H1 (cell line): ENCODE measurements at regions not wholly inside any gene's neighbourhood (a gene's known extent, or its start where the extent isn't known, plus 50 kb on each side); places are given as distances from the start of the nearest gene placed in this dataset.

Experiments used
- CHD1 ChIP-seq: IDR thresholded peaks from 2 replicates; pipeline ENCODE4 v1.6.1; 2012; ENCODE audit warnings: low read depth, low read length, improper control_type of control experiment
- CHD2 ChIP-seq: IDR thresholded peaks from 2 replicates; pipeline ENCODE4 v1.6.1; 2012; ENCODE audit warnings: low read length, improper control_type of control experiment
- CREB1 ChIP-seq: IDR thresholded peaks from 2 replicates; pipeline ENCODE4 v1.6.1; 2012; ENCODE audit warnings: inconsistent platforms
- EZH2 ChIP-seq: fragments of 200-600 bp; sonication (generic); IDR thresholded peaks from 2 replicates; pipeline ENCODE4 v1.7.1; 2012; ENCODE audit warnings: low read depth, mild to moderate bottlenecking, moderate library complexity, low read length, inconsistent platforms; ENCODE audit not compliant: severe bottlenecking
- FOSL1 ChIP-seq: IDR thresholded peaks from 2 replicates; pipeline ENCODE4 v1.6.1; 2011; ENCODE audit warnings: mild to moderate bottlenecking, low read depth, low read length, moderate library complexity; ENCODE audit not compliant: insufficient read depth
- HDAC2 ChIP-seq, 2 experiments: fragments of 300-600 bp in 1 of 2; sonication (generic) in 1 of 2; IDR thresholded peaks; 2 replicates each; pipeline ENCODE4 v1.6.1; 2011 to 2012; ENCODE audit warnings: low read depth in 2 of 2, low read length in 2 of 2, mild to moderate bottlenecking in 2 of 2, moderate library complexity in 2 of 2, borderline replicate concordance in 1 of 2, inconsistent platforms in 1 of 2
- PHF8 ChIP-seq: fragments of 200-600 bp; sonication (generic); conservative IDR thresholded peaks from 2 replicates; pipeline ENCODE4 v1.7.1; 2012; ENCODE audit warnings: low read depth, mild to moderate bottlenecking, inconsistent platforms, low read length, moderate library complexity
- POLR2A ChIP-seq, 2 experiments: IDR thresholded peaks; 1 replicate in 1 of 2; 2 replicates in 1 of 2; pipeline ENCODE4 v1.6.1; 2011; ENCODE audit warnings: low read depth in 2 of 2, low read length in 2 of 2, mild to moderate bottlenecking in 2 of 2; ENCODE audit errors: control extremely low read depth in 1 of 2
- RFX5 ChIP-seq: IDR thresholded peaks from 2 replicates; pipeline ENCODE4 v1.6.1; 2011; ENCODE audit warnings: low read depth, low read length, improper control_type of control experiment, borderline replicate concordance
- SP2 ChIP-seq: IDR thresholded peaks from 2 replicates; pipeline ENCODE4 v1.6.1; 2012; ENCODE audit warnings: mild to moderate bottlenecking, low read length, inconsistent platforms
- TF ChIP-seq, protein P1 (sequence below): fragments of 300-600 bp; sonication (generic); IDR thresholded peaks from 2 replicates; pipeline ENCODE4 v1.7.1; 2012; ENCODE audit warnings: low read length, moderate library complexity, mild to moderate bottlenecking, inconsistent platforms; ENCODE audit not compliant: insufficient replicate concordance

DNA sequence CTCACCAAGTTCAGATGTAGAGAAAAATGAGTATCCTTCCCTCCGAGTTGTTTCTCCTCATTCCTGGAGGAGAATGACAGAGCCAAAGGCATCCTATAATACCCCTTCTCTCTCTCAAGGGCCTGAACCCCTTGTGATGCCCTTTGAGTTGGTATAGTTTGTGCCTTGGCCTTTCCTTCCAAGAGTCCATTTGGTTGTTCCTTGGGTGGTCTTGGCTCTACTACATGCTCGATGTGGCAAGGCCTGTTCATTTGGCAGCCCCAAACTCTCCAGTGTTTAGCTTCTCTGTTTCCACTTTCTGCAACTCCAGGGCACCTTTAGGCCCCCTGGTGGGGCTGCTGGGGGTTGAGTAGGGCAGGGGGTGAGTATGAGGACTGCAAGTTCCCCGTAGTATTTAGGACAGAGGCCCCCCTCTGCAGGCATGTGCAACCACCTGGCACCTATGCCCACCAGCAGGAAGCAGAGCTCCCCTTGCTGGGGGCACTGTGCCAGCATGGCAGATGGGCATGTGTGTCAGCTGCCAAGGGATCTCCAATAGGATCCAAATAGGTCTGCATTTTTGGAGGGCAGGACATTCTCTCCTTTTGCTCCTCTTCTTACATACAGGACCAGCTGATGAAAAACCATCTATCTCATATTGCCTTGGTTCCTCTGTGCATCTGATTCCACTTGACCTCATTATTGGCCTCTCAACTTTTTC is 217.2 kb upstream of the CADM1 start (continued):
- TF ChIP-seq, protein P1, sequence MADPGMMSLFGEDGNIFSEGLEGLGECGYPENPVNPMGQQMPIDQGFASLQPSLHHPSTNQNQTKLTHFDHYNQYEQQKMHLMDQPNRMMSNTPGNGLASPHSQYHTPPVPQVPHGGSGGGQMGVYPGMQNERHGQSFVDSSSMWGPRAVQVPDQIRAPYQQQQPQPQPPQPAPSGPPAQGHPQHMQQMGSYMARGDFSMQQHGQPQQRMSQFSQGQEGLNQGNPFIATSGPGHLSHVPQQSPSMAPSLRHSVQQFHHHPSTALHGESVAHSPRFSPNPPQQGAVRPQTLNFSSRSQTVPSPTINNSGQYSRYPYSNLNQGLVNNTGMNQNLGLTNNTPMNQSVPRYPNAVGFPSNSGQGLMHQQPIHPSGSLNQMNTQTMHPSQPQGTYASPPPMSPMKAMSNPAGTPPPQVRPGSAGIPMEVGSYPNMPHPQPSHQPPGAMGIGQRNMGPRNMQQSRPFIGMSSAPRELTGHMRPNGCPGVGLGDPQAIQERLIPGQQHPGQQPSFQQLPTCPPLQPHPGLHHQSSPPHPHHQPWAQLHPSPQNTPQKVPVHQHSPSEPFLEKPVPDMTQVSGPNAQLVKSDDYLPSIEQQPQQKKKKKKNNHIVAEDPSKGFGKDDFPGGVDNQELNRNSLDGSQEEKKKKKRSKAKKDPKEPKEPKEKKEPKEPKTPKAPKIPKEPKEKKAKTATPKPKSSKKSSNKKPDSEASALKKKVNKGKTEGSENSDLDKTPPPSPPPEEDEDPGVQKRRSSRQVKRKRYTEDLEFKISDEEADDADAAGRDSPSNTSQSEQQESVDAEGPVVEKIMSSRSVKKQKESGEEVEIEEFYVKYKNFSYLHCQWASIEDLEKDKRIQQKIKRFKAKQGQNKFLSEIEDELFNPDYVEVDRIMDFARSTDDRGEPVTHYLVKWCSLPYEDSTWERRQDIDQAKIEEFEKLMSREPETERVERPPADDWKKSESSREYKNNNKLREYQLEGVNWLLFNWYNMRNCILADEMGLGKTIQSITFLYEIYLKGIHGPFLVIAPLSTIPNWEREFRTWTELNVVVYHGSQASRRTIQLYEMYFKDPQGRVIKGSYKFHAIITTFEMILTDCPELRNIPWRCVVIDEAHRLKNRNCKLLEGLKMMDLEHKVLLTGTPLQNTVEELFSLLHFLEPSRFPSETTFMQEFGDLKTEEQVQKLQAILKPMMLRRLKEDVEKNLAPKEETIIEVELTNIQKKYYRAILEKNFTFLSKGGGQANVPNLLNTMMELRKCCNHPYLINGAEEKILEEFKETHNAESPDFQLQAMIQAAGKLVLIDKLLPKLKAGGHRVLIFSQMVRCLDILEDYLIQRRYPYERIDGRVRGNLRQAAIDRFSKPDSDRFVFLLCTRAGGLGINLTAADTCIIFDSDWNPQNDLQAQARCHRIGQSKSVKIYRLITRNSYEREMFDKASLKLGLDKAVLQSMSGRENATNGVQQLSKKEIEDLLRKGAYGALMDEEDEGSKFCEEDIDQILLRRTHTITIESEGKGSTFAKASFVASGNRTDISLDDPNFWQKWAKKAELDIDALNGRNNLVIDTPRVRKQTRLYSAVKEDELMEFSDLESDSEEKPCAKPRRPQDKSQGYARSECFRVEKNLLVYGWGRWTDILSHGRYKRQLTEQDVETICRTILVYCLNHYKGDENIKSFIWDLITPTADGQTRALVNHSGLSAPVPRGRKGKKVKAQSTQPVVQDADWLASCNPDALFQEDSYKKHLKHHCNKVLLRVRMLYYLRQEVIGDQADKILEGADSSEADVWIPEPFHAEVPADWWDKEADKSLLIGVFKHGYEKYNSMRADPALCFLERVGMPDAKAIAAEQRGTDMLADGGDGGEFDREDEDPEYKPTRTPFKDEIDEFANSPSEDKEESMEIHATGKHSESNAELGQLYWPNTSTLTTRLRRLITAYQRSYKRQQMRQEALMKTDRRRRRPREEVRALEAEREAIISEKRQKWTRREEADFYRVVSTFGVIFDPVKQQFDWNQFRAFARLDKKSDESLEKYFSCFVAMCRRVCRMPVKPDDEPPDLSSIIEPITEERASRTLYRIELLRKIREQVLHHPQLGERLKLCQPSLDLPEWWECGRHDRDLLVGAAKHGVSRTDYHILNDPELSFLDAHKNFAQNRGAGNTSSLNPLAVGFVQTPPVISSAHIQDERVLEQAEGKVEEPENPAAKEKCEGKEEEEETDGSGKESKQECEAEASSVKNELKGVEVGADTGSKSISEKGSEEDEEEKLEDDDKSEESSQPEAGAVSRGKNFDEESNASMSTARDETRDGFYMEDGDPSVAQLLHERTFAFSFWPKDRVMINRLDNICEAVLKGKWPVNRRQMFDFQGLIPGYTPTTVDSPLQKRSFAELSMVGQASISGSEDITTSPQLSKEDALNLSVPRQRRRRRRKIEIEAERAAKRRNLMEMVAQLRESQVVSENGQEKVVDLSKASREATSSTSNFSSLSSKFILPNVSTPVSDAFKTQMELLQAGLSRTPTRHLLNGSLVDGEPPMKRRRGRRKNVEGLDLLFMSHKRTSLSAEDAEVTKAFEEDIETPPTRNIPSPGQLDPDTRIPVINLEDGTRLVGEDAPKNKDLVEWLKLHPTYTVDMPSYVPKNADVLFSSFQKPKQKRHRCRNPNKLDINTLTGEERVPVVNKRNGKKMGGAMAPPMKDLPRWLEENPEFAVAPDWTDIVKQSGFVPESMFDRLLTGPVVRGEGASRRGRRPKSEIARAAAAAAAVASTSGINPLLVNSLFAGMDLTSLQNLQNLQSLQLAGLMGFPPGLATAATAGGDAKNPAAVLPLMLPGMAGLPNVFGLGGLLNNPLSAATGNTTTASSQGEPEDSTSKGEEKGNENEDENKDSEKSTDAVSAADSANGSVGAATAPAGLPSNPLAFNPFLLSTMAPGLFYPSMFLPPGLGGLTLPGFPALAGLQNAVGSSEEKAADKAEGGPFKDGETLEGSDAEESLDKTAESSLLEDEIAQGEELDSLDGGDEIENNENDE = no peak
- TF ChIP-seq POLR2A (IDR thresholded peaks at IDR 0.05; ENCODE audit: control extremely low read depth in 1 of 2, low read depth in 2 of 2, low read length in 2 of 2) (no peak), HDAC2 (IDR thresholded peaks at IDR 0.05; ENCODE audit: borderline replicate concordance in 1 of 2, low read depth in 2 of 2, low read length in 2 of 2) (no peak), SP2 (no peak), PHF8 (no peak), RFX5 (no peak), FOSL1 (no peak), CREB1 (no peak), EZH2 (no peak), CHD2 (no peak), CHD1 (no peak)
